NOMO-1 (cell line): ENCODE measurements at regions not wholly inside any gene's neighbourhood (a gene's known extent, or its start where the extent isn't known, plus 50 kb on each side); places are given as distances from the start of the nearest gene placed in this dataset.
A peak's percentile ranks its signal among the peaks of the same experiment; 100 is the strongest.
"Not testable (repeated sequence)": the region's sequence is repeated elsewhere in the genome, so short reads cannot be mapped to it uniquely, and the experiment has no call there.

Experiments used
- DNase-seq, 2 experiments: peaks; one replicate each; lab custom pipeline; 2025; ENCODE audit not compliant: unreplicated experiment in 2 of 2; lab: John Stamatoyannopoulos, UW

- DNase-seq = no peak
These were observed 50.4 kb upstream of the ARHGEF7 start for GRCh38 chr13:111064661-111065060.

- no peak for DNase-seq
These were observed 52.1 kb upstream of the ARHGEF7 start for GRCh38 chr13:111062966-111063365.

- no peak for DNase-seq
These were observed 52.8 kb upstream of the ARHGEF7 start for GRCh38 chr13:111062305-111062704.

GRCh38 chr13:111061358-111062045 is 53.6 kb upstream of the ARHGEF7 start:
- DNase-seq = no peak

- no peak for DNase-seq
These were observed 54.7 kb upstream of the ARHGEF7 start for GRCh38 chr13:111060237-111060919.

- DNase-seq = no peak
These were observed 56.2 kb upstream of the ARHGEF7 start for GRCh38 chr13:111058796-111059506.

GRCh38 chr13:111058339-111058738 is 56.8 kb upstream of the ARHGEF7 start:
- DNase-seq = not testable (repeated sequence)

- not testable (repeated sequence) for DNase-seq
These were observed 63.3 kb upstream of the ARHGEF7 start for GRCh38 chr13:111051726-111052232.

GRCh38 chr13:111051041-111051725 is 63.9 kb upstream of the ARHGEF7 start:
- DNase-seq = no peak

GRCh38 chr13:111050539-111050879 is 64.6 kb upstream of the ARHGEF7 start:
- DNase-seq = no peak

GRCh38 chr13:111049791-111050538 is 65.1 kb upstream of the ARHGEF7 start:
- DNase-seq = no peak

- no peak for DNase-seq
These were observed 66.7 kb upstream of the ARHGEF7 start for GRCh38 chr13:111048387-111048786.

GRCh38 chr13:111047326-111047725 is 67.8 kb upstream of the ARHGEF7 start:
- peak in 1 of 2 experiments; percentile 24 for DNase-seq

GRCh38 chr13:111046590-111047141 is 68.4 kb upstream of the ARHGEF7 start:
- DNase-seq = peak in 1 of 2 experiments; percentile 72

- DNase-seq = no peak
These were observed 69.9 kb upstream of the ARHGEF7 start for GRCh38 chr13:111045170-111045569.

GRCh38 chr13:111044087-111044830 is 70.9 kb upstream of the ARHGEF7 start:
- DNase-seq = no peak

- no peak for DNase-seq
These were observed 71.5 kb upstream of the ARHGEF7 start for GRCh38 chr13:111043575-111043982.

- DNase-seq = no peak
These were observed 72.4 kb upstream of the ARHGEF7 start for GRCh38 chr13:111042661-111043226.

GRCh38 chr13:111040830-111041229 is 74.3 kb upstream of the ARHGEF7 start:
- DNase-seq = no peak
